IMR-90 (cell line): ENCODE measurements at regions not wholly inside any gene's neighbourhood (a gene's known extent, or its start where the extent isn't known, plus 50 kb on each side); places are given as distances from the start of the nearest gene placed in this dataset.

Experiments used
- ATAC-seq: fragments of 200-7000 bp; cut with Tn5 transposase; 2 replicates; pipeline ENCODE4 v1.9.1; 2020; ENCODE audit warnings: low read depth, mild to moderate bottlenecking, moderate library complexity
- BruUV-seq: library from RNA; stranded (reverse); fragments of 400-500 nt; replicated peaks from 2 replicates; lab custom pipeline; 2021; lab: Mats Ljungman, UMichigan
- CTCF ChIA-PET: fragments of 300-600 bp; formaldehyde crosslinking; extraction: SDS; loops from one replicate; lab custom pipeline; 2021; ENCODE audit warnings: antibody characterized with exemption; lab: Yijun Ruan, JAX
- POLR2A ChIA-PET: fragments of 300-600 bp; sonication (Branson Sonifier 250); formaldehyde crosslinking; loops from one replicate; lab custom pipeline; 2022; ENCODE audit warnings: antibody characterized with exemption; ENCODE audit not compliant: unreplicated experiment; lab: Charles Lee
- DNase-seq: peaks from one replicate; pipeline ENCODE4 v3.0.0; 2013
- H2AFZ ChIP-seq: replicated peaks from 2 replicates; pipeline ENCODE3; 2013; ENCODE audit warnings: low read length, mild to moderate bottlenecking; ENCODE audit not compliant: poor library complexity
- H2AK5ac ChIP-seq: 2 replicates; pipeline ENCODE4 v1.6.1; 2013; ENCODE audit warnings: low read depth, low read length, inconsistent platforms
- H2AK9ac ChIP-seq: replicated peaks from 2 replicates; pipeline ENCODE3; 2013; ENCODE audit warnings: mild to moderate bottlenecking, low read depth, low read length, moderate library complexity; ENCODE audit not compliant: poor library complexity
- H2BK120ac ChIP-seq: 2 replicates; pipeline ENCODE4 v1.6.1; 2013; ENCODE audit warnings: low read depth, low read length, inconsistent platforms
- H2BK15ac ChIP-seq: 3 replicates; pipeline ENCODE4 v1.6.1; 2013; ENCODE audit warnings: low read depth, low read length, inconsistent platforms
- H2BK20ac ChIP-seq: 2 replicates; pipeline ENCODE4 v1.6.1; 2013; ENCODE audit warnings: low read depth, mild to moderate bottlenecking, inconsistent platforms, low read length, moderate library complexity
- H2BK5ac ChIP-seq: 2 replicates; pipeline ENCODE4 v1.6.1; 2013; ENCODE audit warnings: mild to moderate bottlenecking, low read depth, low read length, inconsistent platforms; ENCODE audit not compliant: poor library complexity, severe bottlenecking
- H3K14ac ChIP-seq: replicated peaks from 2 replicates; pipeline ENCODE4 v1.6.1; 2013; ENCODE audit warnings: low read depth, low read length, inconsistent platforms
- H3K18ac ChIP-seq: 2 replicates; pipeline ENCODE4 v1.6.1; 2013; ENCODE audit warnings: low read depth, low read length, control low read depth
- H3K23ac ChIP-seq: 2 replicates; pipeline ENCODE4 v1.6.1; 2013; ENCODE audit warnings: low read depth, low read length, inconsistent platforms
- H3K27ac ChIP-seq: 2 replicates; pipeline ENCODE4 v1.5.1; 2013; ENCODE audit warnings: mild to moderate bottlenecking, control low read depth, low read length; ENCODE audit not compliant: insufficient read depth
- H3K27me3 ChIP-seq: 2 replicates; pipeline ENCODE4 v1.6.1; 2013; ENCODE audit warnings: low read length; ENCODE audit not compliant: control insufficient read depth, insufficient read depth
- H3K36me3 ChIP-seq: 2 replicates; pipeline ENCODE4 v1.6.1; 2013; ENCODE audit warnings: low read length, mixed read lengths; ENCODE audit not compliant: control insufficient read depth, insufficient read depth
- H3K4ac ChIP-seq: 2 replicates; pipeline ENCODE4 v1.6.1; 2013; ENCODE audit warnings: low read depth, low read length, inconsistent platforms
- H3K4me1 ChIP-seq: 2 replicates; pipeline ENCODE4 v1.6.1; 2013; ENCODE audit warnings: low read length, mixed read lengths; ENCODE audit not compliant: control insufficient read depth, insufficient read depth
- H3K4me2 ChIP-seq: 2 replicates; pipeline ENCODE4 v1.6.1; 2013; ENCODE audit warnings: low read depth, mild to moderate bottlenecking, control low read depth, low read length, moderate library complexity
- H3K4me3 ChIP-seq: 2 replicates; pipeline ENCODE4 v1.5.1; 2013; ENCODE audit warnings: low read depth, mild to moderate bottlenecking, control low read depth, low read length, moderate library complexity; ENCODE audit not compliant: insufficient read depth
- H3K56ac ChIP-seq: 2 replicates; pipeline ENCODE4 v1.6.1; 2013; ENCODE audit warnings: low read length, inconsistent platforms; ENCODE audit not compliant: insufficient read depth; ENCODE audit errors: extremely low read depth
- H3K79me1 ChIP-seq, 2 experiments: 2 replicates each; pipeline ENCODE4 v1.6.1; 2013; ENCODE audit warnings: low read length in 2 of 2, inconsistent platforms in 1 of 2, low read depth in 1 of 2
- H3K9ac ChIP-seq: 2 replicates; pipeline ENCODE4 v1.6.1; 2013; ENCODE audit warnings: low read depth, low read length, control low read depth
- H3K9me1 ChIP-seq: 2 replicates; pipeline ENCODE4 v1.6.1; 2013; ENCODE audit warnings: low read length, inconsistent platforms; ENCODE audit not compliant: insufficient read depth
- H3K9me3 ChIP-seq: 2 replicates; pipeline ENCODE4 v1.6.1; 2013; ENCODE audit warnings: low read length; ENCODE audit not compliant: control insufficient read depth, insufficient read depth
- H4K20me1 ChIP-seq: 2 replicates; pipeline ENCODE4 v1.6.1; 2013; ENCODE audit warnings: low read length, inconsistent platforms; ENCODE audit not compliant: insufficient read depth
- H4K5ac ChIP-seq: 2 replicates; pipeline ENCODE4 v1.6.1; 2013; ENCODE audit warnings: mild to moderate bottlenecking, low read depth, low read length, control low read depth
- H4K8ac ChIP-seq, 2 experiments: 2 replicates each; pipeline ENCODE4 v1.6.1; 2013; ENCODE audit warnings: low read depth in 2 of 2, low read length in 2 of 2, control low read depth in 1 of 2, inconsistent platforms in 1 of 2
- H4K91ac ChIP-seq: 2 replicates; pipeline ENCODE4 v1.6.1; 2013; ENCODE audit warnings: low read depth, low read length, inconsistent platforms; ENCODE audit not compliant: insufficient read depth
- BHLHE40 ChIP-seq: fragments of 150-350 bp; IDR thresholded peaks from 2 replicates; pipeline ENCODE4 v1.6.1; 2016; ENCODE audit warnings: mild to moderate bottlenecking, low read depth, low read length
- CEBPB ChIP-seq: IDR thresholded peaks from 2 replicates; pipeline ENCODE4 v1.6.1; 2012; ENCODE audit warnings: low read depth, low read length, improper control_type of control experiment
- CHD1 ChIP-seq: IDR thresholded peaks from 2 replicates; pipeline ENCODE4 v1.6.1; 2012; ENCODE audit warnings: low read depth, low read length, improper control_type of control experiment
- CTCF ChIP-seq: conservative IDR thresholded peaks from 2 replicates; pipeline ENCODE4 v1.5.1; 2012; ENCODE audit warnings: mild to moderate bottlenecking, low read depth, low read length, improper control_type of control experiment
- ELK1 ChIP-seq: fragments of 150-350 bp; IDR thresholded peaks from 2 replicates; pipeline ENCODE4 v1.6.1; 2016; ENCODE audit warnings: low read depth, mild to moderate bottlenecking, low read length, moderate library complexity, borderline replicate concordance
- FOS ChIP-seq: fragments of 150-350 bp; IDR thresholded peaks from 2 replicates; pipeline ENCODE4 v1.6.1; 2016; ENCODE audit warnings: low read depth, low read length
- MAFK ChIP-seq: IDR thresholded peaks from 2 replicates; pipeline ENCODE4 v1.6.1; 2012; ENCODE audit warnings: low read depth, low read length, improper control_type of control experiment
- MAZ ChIP-seq: IDR thresholded peaks from 2 replicates; pipeline ENCODE4 v1.6.1; 2012; ENCODE audit warnings: low read depth, mild to moderate bottlenecking, low read length, improper control_type of control experiment, moderate library complexity, borderline replicate concordance
- MXI1 ChIP-seq: IDR thresholded peaks from 2 replicates; pipeline ENCODE4 v1.6.1; 2012; ENCODE audit warnings: low read depth, mild to moderate bottlenecking, low read length, moderate library complexity, borderline replicate concordance
- NFE2L2 ChIP-seq: fragments of 150-350 bp; IDR thresholded peaks from 2 replicates; pipeline ENCODE4 v1.6.1; 2016; ENCODE audit warnings: low read depth, mild to moderate bottlenecking, low read length
- POLR2A ChIP-seq: IDR thresholded peaks from 2 replicates; pipeline ENCODE4 v1.6.1; 2012; ENCODE audit warnings: mild to moderate bottlenecking, low read depth, low read length
- RAD21 ChIP-seq: IDR thresholded peaks from 2 replicates; pipeline ENCODE4 v1.6.1; 2012; ENCODE audit warnings: low read length, improper control_type of control experiment
- RCOR1 ChIP-seq: IDR thresholded peaks from 2 replicates; pipeline ENCODE4 v1.6.1; 2012; ENCODE audit warnings: mild to moderate bottlenecking, low read length, improper control_type of control experiment; ENCODE audit not compliant: insufficient replicate concordance
- RFX5 ChIP-seq: IDR thresholded peaks from 2 replicates; pipeline ENCODE4 v1.8.0; 2012; ENCODE audit warnings: low read depth, mild to moderate bottlenecking, low read length, moderate library complexity
- SMC3 ChIP-seq: fragments of 150-350 bp; IDR thresholded peaks from 2 replicates; pipeline ENCODE4 v1.6.1; 2016; ENCODE audit warnings: low read depth, mild to moderate bottlenecking, antibody characterized with exemption, low read length, moderate library complexity
- USF2 ChIP-seq: fragments of 150-350 bp; IDR thresholded peaks from 2 replicates; pipeline ENCODE4 v1.6.1; 2017; ENCODE audit warnings: mild to moderate bottlenecking, antibody characterized with exemption, low read length, low read depth
- WGBS, 2 experiments: methylation state at CpG; one replicate each; pipeline versions ENCODE4 v1.1.5 to v1.1.7; 2013; ENCODE audit warnings: missing lambda C conversion rate in 2 of 2; ENCODE audit not compliant: insufficient read length in 1 of 2; ENCODE audit errors: extremely low coverage in 2 of 2; 5-methylcytosine and 5-hydroxymethylcytosine counted together
- dilution Hi-C: fragments of 300-500 bp; cut with HindIII; formaldehyde crosslinking; loops from one replicate; pipeline ENCODE4 v1.14.3; 2018; ENCODE audit warnings: low sequenced_read_pairs; ENCODE audit not compliant: unreplicated experiment
- in situ Hi-C: fragments of 300-500 bp; cut with MboI; formaldehyde crosslinking; loops from 3 replicates; pipeline ENCODE4 v1.14.3; 2019; ENCODE audit warnings: low sequenced_read_pairs, inconsistent platforms, mixed read lengths
- intact Hi-C: fragments of 100-400 bp; cut with micrococcal nuclease; formaldehyde crosslinking; loops from 2 replicates; pipeline ENCODE4 v1.10.0; 2022

GRCh38 chr6:140817176-140817575 is 1315.5 kb upstream of the GJE1 start:
- intact Hi-C loops = loop anchor here (2.0 kb wide), 1 partner anchor 54 kb away; no protein-coding TSS in a partner anchor
- H2BK20ac ChIP-seq = no peak overlapping the region
- no peak overlapping the region for H4K5ac ChIP-seq
- H3K56ac ChIP-seq = no peak overlapping the region
- H2AFZ ChIP-seq = no peak overlapping the region
- H3K27ac ChIP-seq = no peak overlapping the region
- no peak overlapping the region for H2BK120ac ChIP-seq
- no peak overlapping the region for H3K23ac ChIP-seq
- H3K27me3 ChIP-seq = no peaks in the 10 kb centered on the region
- ChIA-PET CTCF (no interaction called here), POLR2A (no interaction called here)
- no peak overlapping the region for H3K18ac ChIP-seq
- H3K4me2 ChIP-seq = no peak overlapping the region
- H3K4me3 ChIP-seq = no peak overlapping the region
- no CpG with 5 or more reads among the region's 3 CpGs for WGBS, 2 experiments
- H2BK5ac ChIP-seq = no peak overlapping the region
- no peak overlapping the region for H4K91ac ChIP-seq
- no peaks in the 10 kb centered on the region for H3K36me3 ChIP-seq
- H2BK15ac ChIP-seq = no peak overlapping the region
- no peak overlapping the region for H3K9ac ChIP-seq
- ATAC-seq (no peak), DNase-seq (no peak)
- H2AK9ac ChIP-seq = no peak overlapping the region
- no peak overlapping the region for H2AK5ac ChIP-seq
- H3K9me3 ChIP-seq = 0 out of 2 replicates have a peak, but pooled peaks cover 2% of the 10 kb centered on the region
- H3K4ac ChIP-seq = no peak overlapping the region
- H4K8ac ChIP-seq = no peak overlapping the region
- no peaks in the 10 kb centered on the region for H3K4me1 ChIP-seq
- H3K79me1 ChIP-seq = no peaks in the 10 kb centered on the region
- TF ChIP-seq POLR2A = no peak
- TF ChIP-seq MXI1 = no peak
- TF ChIP-seq NFE2L2 = no peak
- no peak for TF ChIP-seq RFX5
- no peak for TF ChIP-seq MAFK
- TF ChIP-seq CHD1 = no peak
- TF ChIP-seq USF2 = no peak
- no peak for TF ChIP-seq ELK1
- no peak for TF ChIP-seq RCOR1
- no peak for TF ChIP-seq CTCF
- TF ChIP-seq MAZ = no peak
- no peak for TF ChIP-seq FOS
- no peak for TF ChIP-seq SMC3
- no peak for TF ChIP-seq CEBPB
- no peak for TF ChIP-seq RAD21
- no peak for TF ChIP-seq BHLHE40
- no peaks in the 10 kb centered on the region for H4K20me1 ChIP-seq
- dilution Hi-C loops = no loop called here
- no TSS peak for BruUV-seq
- H3K9me1 ChIP-seq = no peaks in the 10 kb centered on the region
- in situ Hi-C loops = no loop called here
- H3K14ac ChIP-seq = no peak overlapping the region
